Activated CD4-positive, alpha-beta T cell treated with anti-CD3 and anti-CD28 coated beads, Interleukin-2, amount 10 ng/mL, durations not matched to agents 24 days and 14 days (primary cell): ENCODE measurements at regions not wholly inside any gene's neighbourhood (a gene's known extent, or its start where the extent isn't known, plus 50 kb on each side); places are given as distances from the start of the nearest gene placed in this dataset.

Experiments
- DNase-seq: peaks from one replicate; pipeline ENCODE4 v3.0.0; 2022
- H3K27ac Mint-ChIP-seq: one replicate; pipeline ENCODE4 v1.8.0; 2022; ENCODE audit warnings: mild to moderate bottlenecking, mixed read lengths
- H3K27me3 Mint-ChIP-seq: one replicate; pipeline ENCODE4 v1.8.0; 2022; ENCODE audit warnings: mixed read lengths
- H3K36me3 Mint-ChIP-seq: one replicate; pipeline ENCODE4 v1.8.0; 2022; ENCODE audit warnings: low read depth, mild to moderate bottlenecking, mixed read lengths
- H3K4me1 Mint-ChIP-seq: one replicate; pipeline ENCODE4 v1.8.0; 2021; ENCODE audit warnings: mixed read lengths
- H3K4me3 Mint-ChIP-seq: one replicate; pipeline ENCODE4 v1.8.0; 2022; ENCODE audit warnings: mild to moderate bottlenecking, moderate library complexity, mixed read lengths
- H3K9me3 Mint-ChIP-seq: one replicate; pipeline ENCODE4 v1.8.0; 2021; ENCODE audit warnings: mixed read lengths
- intact Hi-C: fragments of 100-400 bp; cut with micrococcal nuclease; formaldehyde crosslinking; loops from one replicate; pipeline ENCODE4 v1.15.1; 2023

- no peak for DNase-seq
Measured at GRCh38 chr13:63514886-63515285, 2099.2 kb upstream of the PCDH20 start.

GRCh38 chr13:63512095-63512494, 2096.4 kb upstream of the PCDH20 start:
- Mint-ChIP-seq H3K36me3 (no peaks in the 10 kb centered on the region), H3K4me3 (no peak overlapping the region), H3K9me3 (peaks cover 4% of the 10 kb centered on the region), H3K27me3 (no peaks in the 10 kb centered on the region), H3K4me1 (no peaks in the 10 kb centered on the region), H3K27ac (no peak overlapping the region)
- no peak for DNase-seq
- intact Hi-C loops: no loop called here

More at GRCh38 chr13:63514886-63515285, 2099.2 kb upstream of the PCDH20 start:
- Mint-ChIP-seq H3K36me3 (no peaks in the 10 kb centered on the region), H3K9me3 (no peaks in the 10 kb centered on the region), H3K4me3 (no peak overlapping the region), H3K27ac (no peak overlapping the region), H3K27me3 (no peaks in the 10 kb centered on the region), H3K4me1 (no peaks in the 10 kb centered on the region)
- intact Hi-C loops: no loop called here

- DNase-seq: no peak
- Mint-ChIP-seq H3K27me3 (no peaks in the 10 kb centered on the region), H3K27ac (no peak overlapping the region), H3K36me3 (no peaks in the 10 kb centered on the region), H3K9me3 (peaks cover 1% of the 10 kb centered on the region), H3K4me3 (no peak overlapping the region), H3K4me1 (no peaks in the 10 kb centered on the region)
- intact Hi-C loops: no loop called here
Measured at GRCh38 chr13:63501702-63502101, 2086.1 kb upstream of the PCDH20 start.

GRCh38 chr13:63497601-63498000, 2082.0 kb upstream of the PCDH20 start:
- Mint-ChIP-seq H3K36me3 (no peaks in the 10 kb centered on the region), H3K27ac (no peak overlapping the region), H3K4me3 (no peak overlapping the region), H3K27me3 (no peaks in the 10 kb centered on the region), H3K4me1 (no peaks in the 10 kb centered on the region), H3K9me3 (no peaks in the 10 kb centered on the region)
- intact Hi-C loops: no loop called here
- no peak for DNase-seq

- no peaks in the 10 kb centered on the region for H3K4me1 Mint-ChIP-seq
- no peaks in the 10 kb centered on the region for H3K9me3 Mint-ChIP-seq
- no peak for DNase-seq
- H3K4me3 Mint-ChIP-seq: no peak overlapping the region
- H3K36me3 Mint-ChIP-seq: no peaks in the 10 kb centered on the region
- intact Hi-C loops: no loop called here
- no peak overlapping the region for H3K27ac Mint-ChIP-seq
- H3K27me3 Mint-ChIP-seq: no peaks in the 10 kb centered on the region
Measured at GRCh38 chr13:63492604-63493003, 2077.0 kb upstream of the PCDH20 start.

- Mint-ChIP-seq H3K4me1 (no peaks in the 10 kb centered on the region), H3K27me3 (no peaks in the 10 kb centered on the region), H3K36me3 (no peaks in the 10 kb centered on the region), H3K27ac (no peak overlapping the region), H3K9me3 (no peaks in the 10 kb centered on the region), H3K4me3 (no peak overlapping the region)
- no peak for DNase-seq
- intact Hi-C loops: no loop called here
Measured at GRCh38 chr13:63490149-63490548, 2074.5 kb upstream of the PCDH20 start.

- Mint-ChIP-seq H3K4me1 (no peaks in the 10 kb centered on the region), H3K9me3 (peaks cover 4% of the 10 kb centered on the region), H3K27me3 (no peaks in the 10 kb centered on the region), H3K4me3 (no peak overlapping the region), H3K36me3 (no peaks in the 10 kb centered on the region), H3K27ac (no peak overlapping the region)
- no peak for DNase-seq
- intact Hi-C loops: no loop called here
Measured at GRCh38 chr13:63481334-63481733, 2065.7 kb upstream of the PCDH20 start.

- no peak overlapping the region for H3K4me3 Mint-ChIP-seq
- no peaks in the 10 kb centered on the region for H3K27me3 Mint-ChIP-seq
Measured at GRCh38 chr13:63472711-63473110, 2057.1 kb upstream of the PCDH20 start.

GRCh38 chr13:63463782-63464610, 2048.3 kb upstream of the PCDH20 start:
- Mint-ChIP-seq H3K4me1 (no peaks in the 10 kb centered on the region), H3K4me3 (no peak overlapping the region), H3K27ac (no peak overlapping the region), H3K36me3 (no peaks in the 10 kb centered on the region), H3K9me3 (no peaks in the 10 kb centered on the region), H3K27me3 (no peaks in the 10 kb centered on the region)
- intact Hi-C loops: no loop called here
- DNase-seq: no peak

More at GRCh38 chr13:63472711-63473110, 2057.1 kb upstream of the PCDH20 start:
- no peak overlapping the region for H3K27ac Mint-ChIP-seq
- DNase-seq: no peak
- H3K9me3 Mint-ChIP-seq: peaks cover 12% of the 10 kb centered on the region
- H3K4me1 Mint-ChIP-seq: no peaks in the 10 kb centered on the region
- intact Hi-C loops: no loop called here
- no peaks in the 10 kb centered on the region for H3K36me3 Mint-ChIP-seq

- intact Hi-C loops: no loop called here
- Mint-ChIP-seq H3K4me3 (no peak overlapping the region), H3K9me3 (no peaks in the 10 kb centered on the region), H3K4me1 (no peaks in the 10 kb centered on the region), H3K27me3 (no peaks in the 10 kb centered on the region), H3K27ac (no peak overlapping the region), H3K36me3 (no peaks in the 10 kb centered on the region)
- no peak for DNase-seq
Measured at GRCh38 chr13:63460462-63461090, 2044.9 kb upstream of the PCDH20 start.

- DNase-seq: no peak
- Mint-ChIP-seq H3K4me1 (no peaks in the 10 kb centered on the region), H3K27ac (no peak overlapping the region), H3K27me3 (no peaks in the 10 kb centered on the region), H3K4me3 (no peak overlapping the region), H3K36me3 (no peaks in the 10 kb centered on the region), H3K9me3 (no peaks in the 10 kb centered on the region)
- intact Hi-C loops: no loop called here
Measured at GRCh38 chr13:63457186-63457585, 2041.5 kb upstream of the PCDH20 start.

- no peaks in the 10 kb centered on the region for H3K27me3 Mint-ChIP-seq
- no peaks in the 10 kb centered on the region for H3K36me3 Mint-ChIP-seq
- intact Hi-C loops: no loop called here
- H3K4me3 Mint-ChIP-seq: no peak overlapping the region
- H3K9me3 Mint-ChIP-seq: no peaks in the 10 kb centered on the region
- DNase-seq: no peak
- H3K27ac Mint-ChIP-seq: no peak overlapping the region
- no peaks in the 10 kb centered on the region for H3K4me1 Mint-ChIP-seq
Measured at GRCh38 chr13:63455938-63456337, 2040.3 kb upstream of the PCDH20 start.

- Mint-ChIP-seq H3K4me3 (no peak overlapping the region), H3K36me3 (no peaks in the 10 kb centered on the region), H3K27me3 (no peaks in the 10 kb centered on the region), H3K27ac (no peak overlapping the region), H3K4me1 (no peaks in the 10 kb centered on the region), H3K9me3 (no peaks in the 10 kb centered on the region)
- DNase-seq: no peak
- intact Hi-C loops: no loop called here
Measured at GRCh38 chr13:63449550-63449949, 2033.9 kb upstream of the PCDH20 start.

- H3K27me3 Mint-ChIP-seq: no peaks in the 10 kb centered on the region
- H3K9me3 Mint-ChIP-seq: no peaks in the 10 kb centered on the region
- no peak overlapping the region for H3K4me3 Mint-ChIP-seq
- H3K36me3 Mint-ChIP-seq: no peaks in the 10 kb centered on the region
- intact Hi-C loops: no loop called here
- H3K27ac Mint-ChIP-seq: no peak overlapping the region
- DNase-seq: no peak
- H3K4me1 Mint-ChIP-seq: no peaks in the 10 kb centered on the region
Measured at GRCh38 chr13:63448692-63449091, 2033.0 kb upstream of the PCDH20 start.
